Caki2 (cell line): ENCODE measurements at regions not wholly inside any gene's neighbourhood (a gene's known extent, or its start where the extent isn't known, plus 50 kb on each side); places are given as distances from the start of the nearest gene placed in this dataset.
A peak's percentile ranks its signal among the peaks of the same experiment; 100 is the strongest.

ENCODE experiments used
- DNase-seq: peaks from one replicate; pipeline ENCODE4 v3.0.0-alpha.2; 2015; ENCODE audit warnings: low read depth
- in situ Hi-C: cut with HindIII; loops from 2 replicates; pipeline ENCODE4 v1.10.0; 2016; ENCODE audit warnings: low sequenced_read_pairs, low pct_unique_long_range_greater_than_20kb, mixed read lengths

DNA sequence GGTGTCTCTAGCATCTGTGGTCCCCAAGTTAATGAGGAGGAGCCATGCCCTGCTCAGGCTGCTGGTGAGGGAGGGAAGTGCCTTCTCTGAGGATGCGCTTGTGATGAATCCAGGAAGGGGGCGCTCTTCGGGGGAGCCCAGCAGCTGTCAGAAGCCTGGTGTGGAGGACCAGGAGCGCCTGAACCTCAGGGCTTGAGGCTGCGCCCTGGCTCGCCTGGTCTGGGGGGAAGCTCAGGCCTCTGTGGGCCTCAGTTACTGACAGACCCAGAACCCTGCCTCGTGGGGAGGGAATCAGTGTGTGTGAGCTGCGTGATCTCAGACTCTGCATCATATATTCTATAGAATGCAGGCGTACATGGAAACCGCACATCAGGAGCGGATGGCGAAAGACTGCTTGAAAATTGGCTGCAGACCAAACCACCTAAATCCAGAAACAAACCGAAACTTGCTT is 126.1 kb downstream of the SEC14L1 start:
- no peak for DNase-seq
- in situ Hi-C loops = no loop called here

GRCh38 chr17:77269696-77270681 is 129.2 kb downstream of the SEC14L1 start:
- DNase-seq = peak; percentile 61
- in situ Hi-C loops = no loop called here

DNA sequence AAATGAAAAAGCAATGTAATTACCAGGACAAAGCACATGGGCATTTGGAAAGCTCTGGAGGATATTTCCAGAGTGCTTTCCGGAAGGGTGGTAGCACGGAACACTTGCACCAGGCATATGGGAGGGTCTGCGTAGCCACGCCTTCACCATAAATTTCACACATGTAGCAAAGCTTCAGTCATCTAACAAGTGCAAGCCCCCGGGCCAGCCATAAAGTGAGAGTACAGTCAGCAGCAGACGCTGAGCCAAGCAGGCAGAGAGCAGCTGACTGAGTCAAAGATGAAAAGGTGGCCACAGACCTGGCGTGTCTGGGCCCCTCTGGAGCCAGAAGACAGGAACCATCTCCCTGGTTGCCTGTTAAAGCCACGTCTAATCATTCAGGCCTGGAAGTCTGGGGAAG is 130.6 kb downstream of the SEC14L1 start:
- no peak for DNase-seq
- in situ Hi-C loops = no loop called here

DNA sequence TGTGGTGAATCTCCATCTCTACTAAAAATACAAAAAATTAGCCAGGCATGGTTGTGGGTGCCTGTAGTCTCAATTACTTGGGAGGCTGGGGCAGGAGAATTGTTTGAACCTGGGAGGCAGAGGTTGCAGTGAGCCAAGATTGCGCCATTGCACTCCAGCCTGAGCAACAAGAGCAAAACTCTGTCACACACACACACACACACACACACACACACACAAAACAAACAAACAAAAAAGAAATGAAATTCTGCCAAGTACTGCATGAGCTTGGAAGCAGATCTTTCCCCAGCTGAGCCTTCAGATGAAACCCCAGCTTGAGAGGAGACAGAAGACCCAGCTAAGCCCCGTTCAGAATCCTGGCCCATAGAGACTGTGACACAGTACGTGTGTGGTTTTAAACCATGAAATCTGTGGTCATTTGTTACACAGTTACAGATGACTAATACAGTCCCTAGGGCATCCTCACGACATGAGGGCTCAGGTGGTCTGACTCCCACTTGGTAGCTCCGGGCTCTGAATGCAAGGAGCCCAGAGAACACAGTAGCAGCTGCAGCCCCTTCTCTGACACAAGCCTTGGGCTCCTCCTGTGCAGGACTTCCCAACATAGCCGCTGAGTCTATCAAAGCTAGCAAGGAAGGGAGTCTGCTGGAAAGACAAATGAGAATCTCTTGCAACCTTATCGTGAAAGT is 132.8 kb downstream of the SEC14L1 start:
- in situ Hi-C loops = no loop called here
- peak; percentile 31 for DNase-seq

DNA sequence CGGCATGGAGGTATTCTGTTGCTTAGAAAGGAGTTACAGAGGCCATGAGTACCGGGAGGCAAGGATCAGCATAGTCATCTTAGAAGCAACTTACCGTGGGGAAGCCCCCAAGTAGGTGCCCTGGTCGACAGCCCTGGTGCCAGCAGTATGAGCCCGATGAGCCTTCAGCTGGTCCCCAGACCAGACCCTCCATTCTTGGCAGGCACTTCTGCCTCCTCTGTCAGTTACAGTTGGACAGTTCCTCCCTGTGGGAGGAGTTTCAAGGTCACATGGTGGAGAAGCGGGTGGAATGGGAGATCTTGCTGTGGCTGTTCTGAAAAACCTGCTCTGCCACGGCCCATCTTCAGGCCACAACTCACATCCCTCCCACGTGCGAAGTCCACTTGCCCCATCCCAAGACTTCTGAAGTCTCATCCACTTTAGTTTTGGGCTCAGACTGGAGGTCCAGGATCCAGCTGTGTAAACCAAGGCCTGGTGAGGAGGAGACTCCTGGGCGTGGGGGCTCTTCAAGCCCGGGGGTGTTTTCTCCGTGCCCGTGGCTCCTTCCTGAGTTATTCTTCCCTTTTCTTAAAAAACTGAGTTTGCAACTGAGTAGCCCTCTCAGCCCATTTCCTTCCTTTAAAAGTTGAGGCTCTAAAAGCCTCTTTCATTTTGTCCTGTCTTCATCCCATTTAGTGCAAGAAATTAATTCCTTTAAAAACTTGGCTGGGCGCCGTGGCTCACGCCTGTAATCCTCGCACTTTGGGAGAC is 133.5 kb downstream of the SEC14L1 start:
- DNase-seq = no peak
- in situ Hi-C loops = no loop called here

- in situ Hi-C loops = no loop called here
- peak; percentile 98 for DNase-seq
These were observed 138.9 kb downstream of the SEC14L1 start for GRCh38 chr17:77279448-77280303.

- DNase-seq = peak; percentile 79
- in situ Hi-C loops = no loop called here
These were observed 139.7 kb downstream of the SEC14L1 start for GRCh38 chr17:77280304-77281121.

DNA sequence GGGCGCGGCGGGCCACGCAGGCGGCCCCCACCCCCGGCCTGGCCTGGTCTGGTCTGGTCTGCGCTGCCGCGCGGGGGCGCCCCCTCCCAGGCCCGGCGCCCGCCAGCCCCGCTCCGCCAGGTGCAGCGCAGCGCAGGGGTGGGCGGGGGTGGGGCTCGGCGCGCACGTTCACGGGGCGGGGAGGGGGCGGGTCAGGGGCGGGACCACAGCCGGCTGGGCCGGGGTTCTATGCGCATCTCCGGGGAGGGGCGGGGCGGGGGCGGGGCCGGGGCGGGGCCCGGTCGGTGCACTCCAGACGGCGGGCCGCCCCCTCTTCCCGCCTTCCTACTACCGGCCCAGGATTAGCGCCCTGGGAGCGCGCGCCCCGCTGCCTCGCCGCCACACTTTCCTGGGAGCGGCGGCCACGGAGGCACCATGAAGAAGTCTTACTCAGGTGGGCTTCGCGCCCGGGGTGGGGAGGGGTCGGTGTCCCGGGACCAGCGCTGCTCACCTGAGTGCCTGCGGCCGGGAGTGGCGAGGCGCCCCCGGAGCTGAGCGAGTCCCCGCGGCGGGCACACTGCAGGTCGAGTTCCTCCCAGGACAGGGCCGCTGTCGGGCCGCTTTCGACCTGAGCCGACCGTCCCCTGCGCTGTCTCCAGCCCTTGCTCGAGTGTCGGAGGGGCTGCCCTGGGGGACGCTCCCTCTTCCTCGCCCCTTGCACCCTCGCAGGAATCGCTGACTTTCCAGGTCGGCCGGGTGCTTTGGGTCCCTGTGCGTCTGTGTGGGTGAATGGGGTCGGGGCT is 140.5 kb downstream of the SEC14L1 start:
- DNase-seq = peak; percentile 78
- in situ Hi-C loops = no loop called here

GRCh38 chr17:77281904-77282367 is 141.2 kb downstream of the SEC14L1 start:
- peak; percentile 46 for DNase-seq
- in situ Hi-C loops = no loop called here

GRCh38 chr17:77282524-77283515 is 142.1 kb downstream of the SEC14L1 start:
- DNase-seq = peak; percentile 71

GRCh38 chr17:77284023-77284617 is 143.4 kb downstream of the SEC14L1 start:
- DNase-seq = no peak
- in situ Hi-C loops = no loop called here

More at GRCh38 chr17:77282524-77283515, 142.1 kb downstream of the SEC14L1 start:
- in situ Hi-C loops = no loop called here

- in situ Hi-C loops = no loop called here
These were observed 145.0 kb downstream of the SEC14L1 start for GRCh38 chr17:77285594-77286390.

GRCh38 chr17:77286391-77286640 is 145.5 kb downstream of the SEC14L1 start:
- DNase-seq = no peak
- in situ Hi-C loops = no loop called here

More at GRCh38 chr17:77285594-77286390, 145.0 kb downstream of the SEC14L1 start:
- DNase-seq = no peak
